Middle frontal gyrus (tissue), 1 donor: ENCODE measurements at regions not wholly inside any gene's neighbourhood (a gene's known extent, or its start where the extent isn't known, plus 50 kb on each side); places are given as distances from the start of the nearest gene placed in this dataset.

Experiments used
- DNase-seq: peaks from one replicate; pipeline ENCODE4 v3.0.0-alpha.2; 2015; ENCODE audit warnings: low spot score; ENCODE audit errors: extremely low spot score

- no peak for DNase-seq
These were observed 119.4 kb downstream of the FAT4 start for GRCh38 chr4:125434136-125434535.

DNA sequence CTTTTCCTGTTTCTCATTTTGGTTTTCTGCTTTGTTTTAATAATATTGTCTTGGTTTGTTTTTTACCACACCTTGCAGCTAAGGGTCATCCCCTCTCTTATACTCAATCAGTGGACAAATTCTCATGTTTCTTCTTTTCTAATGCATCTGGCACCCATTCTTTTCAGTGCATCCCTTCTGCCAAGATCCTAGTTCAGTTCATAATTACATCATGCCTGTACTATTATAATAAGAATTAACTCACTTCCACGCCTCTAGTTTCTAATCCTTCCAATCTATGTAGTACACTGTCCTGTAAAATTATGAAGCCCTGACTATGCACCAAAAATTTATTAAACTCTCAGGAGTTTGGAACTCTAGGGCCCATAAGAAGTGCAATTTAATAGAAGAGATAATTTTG, 126.1 kb downstream of the FAT4 start:
- no peak for DNase-seq

GRCh38 chr4:125444166-125444565, 129.4 kb downstream of the FAT4 start:
- DNase-seq: no peak

DNA sequence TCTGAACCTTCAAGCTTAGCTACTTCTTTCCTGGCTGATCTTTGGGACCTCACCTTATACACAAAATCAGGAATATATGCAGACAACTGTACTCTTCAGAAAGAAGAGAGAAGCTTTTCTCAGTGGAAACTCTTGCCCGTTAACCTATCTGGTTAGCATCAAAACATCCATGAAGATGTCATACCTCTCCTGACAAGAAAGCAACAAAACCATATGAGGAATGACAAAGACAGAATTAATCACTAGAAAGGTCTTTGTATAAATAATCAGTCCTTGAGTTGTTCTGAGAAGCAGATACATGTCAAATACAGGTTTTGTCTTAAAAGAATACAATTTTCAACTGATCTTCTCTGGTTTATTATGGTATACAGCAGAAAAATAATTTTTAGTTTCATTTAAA, 130.8 kb downstream of the FAT4 start:
- no peak for DNase-seq

- no peak for DNase-seq
These were observed 133.0 kb downstream of the FAT4 start for GRCh38 chr4:125447551-125448290.

- no peak for DNase-seq
These were observed 141.3 kb downstream of the FAT4 start for GRCh38 chr4:125456075-125456474.

DNA sequence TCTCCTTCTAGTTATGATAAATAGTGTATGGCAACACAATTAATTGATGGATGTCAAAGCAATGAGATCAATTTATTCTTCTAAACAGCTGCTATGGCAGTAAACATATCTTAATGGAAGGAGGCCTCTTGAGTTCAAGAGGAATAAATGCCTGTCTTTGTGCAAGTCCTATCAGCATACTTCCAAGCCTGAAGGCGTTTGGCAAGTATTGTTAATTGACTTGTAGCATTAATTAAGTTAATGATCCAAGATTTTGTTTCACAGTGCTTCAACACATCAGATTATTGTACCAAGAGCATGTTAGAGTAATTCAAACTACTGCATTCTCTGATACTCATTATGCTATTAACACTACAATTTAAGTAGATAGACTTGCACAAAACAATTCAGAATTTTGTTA, 144.8 kb downstream of the FAT4 start:
- no peak for DNase-seq

DNA sequence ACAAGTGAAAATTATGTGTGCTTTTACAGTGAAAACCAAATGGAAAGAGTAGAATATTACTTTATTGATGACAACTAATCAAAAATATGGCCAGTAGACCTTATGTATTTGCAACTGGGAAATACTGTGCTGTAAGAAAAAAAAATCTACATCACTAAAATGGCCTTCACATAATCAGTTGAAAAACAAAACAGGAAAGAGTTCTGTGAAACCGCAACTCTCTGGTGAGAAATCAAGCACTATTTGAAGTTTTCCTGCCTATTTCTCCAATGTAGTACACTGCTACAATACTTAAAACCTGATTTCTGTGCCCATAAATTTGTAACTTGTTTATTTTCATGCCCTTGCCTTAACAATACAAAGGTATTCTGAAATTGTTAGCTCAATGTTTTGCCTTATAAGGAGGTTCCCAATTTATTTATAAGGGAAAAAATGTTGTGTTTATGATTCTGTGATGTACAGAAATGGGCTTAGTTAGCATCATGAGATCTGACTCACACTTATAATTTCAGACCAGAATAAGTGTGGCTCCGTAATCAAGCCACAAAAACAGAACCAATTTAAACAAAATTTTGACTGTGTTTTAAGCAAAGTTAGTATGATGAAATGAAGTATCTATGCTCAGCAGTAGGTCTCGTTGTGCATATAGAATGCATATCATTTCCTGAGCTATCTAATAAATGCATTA, 147.1 kb downstream of the FAT4 start:
- no peak for DNase-seq

GRCh38 chr4:125464146-125464545, 149.4 kb downstream of the FAT4 start:
- DNase-seq: no peak

GRCh38 chr4:125481334-125482045, 166.7 kb downstream of the FAT4 start:
- DNase-seq: no peak

GRCh38 chr4:125482822-125483221, 168.1 kb downstream of the FAT4 start:
- no peak for DNase-seq

- no peak for DNase-seq
These were observed 168.5 kb downstream of the FAT4 start for GRCh38 chr4:125483278-125483677.

DNA sequence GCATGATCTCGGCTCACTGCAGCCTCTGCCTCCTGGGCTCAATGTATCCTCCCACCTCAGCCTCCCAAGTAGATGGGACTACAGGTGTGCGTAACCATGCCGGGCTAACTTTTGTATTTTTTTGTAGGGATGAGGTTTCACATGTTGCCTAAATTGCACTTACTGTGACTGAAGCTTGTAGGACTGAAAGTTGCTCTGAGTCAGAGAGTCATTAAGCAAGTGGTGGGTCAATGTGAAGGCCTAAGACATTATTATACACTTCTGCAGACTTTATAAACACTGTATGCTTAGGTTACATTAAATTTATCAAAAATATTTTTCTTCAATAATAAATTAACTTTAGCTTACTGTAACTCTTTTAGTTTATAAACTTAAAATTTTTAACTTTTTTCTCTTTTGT, 170.2 kb downstream of the FAT4 start:
- no peak for DNase-seq

DNA sequence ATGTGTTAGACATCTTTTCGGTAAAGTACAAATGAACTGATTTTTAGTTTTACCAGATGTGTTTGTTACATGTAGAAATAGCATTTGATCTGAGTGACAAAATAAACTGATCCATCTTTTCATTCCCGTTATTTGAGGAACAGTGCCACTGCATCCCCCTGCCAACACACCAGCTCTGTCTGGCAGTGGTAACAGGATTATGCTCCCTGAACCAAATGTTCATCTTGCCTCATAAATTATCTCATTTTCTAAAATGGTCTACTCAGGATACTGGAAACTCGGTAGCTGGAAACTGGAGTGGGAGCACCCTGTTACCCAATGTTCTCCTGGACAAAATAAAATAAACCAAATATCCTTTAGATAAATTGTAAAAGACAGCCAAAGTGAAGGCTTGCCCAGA, 171.6 kb downstream of the FAT4 start:
- DNase-seq: no peak

- no peak for DNase-seq
These were observed 175.4 kb downstream of the FAT4 start for GRCh38 chr4:125489952-125490690.

- DNase-seq: no peak
These were observed 178.2 kb downstream of the FAT4 start for GRCh38 chr4:125492957-125493356.

DNA sequence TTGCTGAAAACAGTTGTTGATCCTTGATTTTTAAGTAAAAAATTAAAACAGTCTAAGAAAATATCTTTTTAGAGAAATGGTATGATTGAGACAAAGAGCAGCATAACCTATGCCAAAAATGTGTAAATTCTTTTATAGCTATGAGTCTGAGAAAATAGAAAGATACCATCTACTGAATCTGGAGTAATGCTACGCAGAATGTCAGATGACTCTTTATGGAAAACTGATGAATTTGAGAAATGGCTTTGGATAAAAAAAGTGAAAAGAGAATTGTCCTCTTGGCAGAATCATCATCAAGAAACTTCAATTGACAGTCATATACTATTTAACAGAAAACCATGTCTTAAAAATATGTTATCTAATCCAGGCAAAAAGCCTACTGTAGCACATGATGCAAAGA, 183.1 kb downstream of the FAT4 start:
- no peak for DNase-seq

GRCh38 chr4:125498981-125499380, 184.2 kb downstream of the FAT4 start:
- no peak for DNase-seq

- DNase-seq: no peak
These were observed 186.3 kb downstream of the FAT4 start for GRCh38 chr4:125501090-125501489.

- DNase-seq: no peak
These were observed 186.8 kb downstream of the FAT4 start for GRCh38 chr4:125501568-125501967.

DNA sequence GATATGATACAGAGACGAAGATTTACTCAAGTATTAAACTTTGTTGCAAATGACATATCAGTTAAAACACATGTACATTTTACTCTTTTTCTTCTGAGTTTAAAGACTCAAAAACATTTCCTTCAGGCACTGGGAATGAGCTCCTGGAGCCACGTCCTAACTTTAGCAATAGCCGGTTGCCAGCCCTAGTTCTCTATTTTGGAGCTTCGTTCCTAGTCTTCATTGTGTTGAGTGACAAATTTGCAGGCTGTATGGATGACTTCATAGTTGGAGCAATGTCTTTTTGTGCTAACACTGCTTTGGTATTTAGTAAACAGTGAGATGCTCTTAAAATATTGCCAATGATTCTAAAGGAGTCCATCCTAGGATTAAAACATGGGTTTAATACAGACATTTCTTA, 190.9 kb downstream of the FAT4 start:
- DNase-seq: no peak

- DNase-seq: no peak
These were observed 192.4 kb downstream of the FAT4 start for GRCh38 chr4:125507141-125507540.
